Stimulated activated memory B cell treated with anti-CD40 and anti-IgM and Interleukin-4, amounts not matched to agents 10 μg/mL and 1 μg/mL and 100 μg/mL, for 72 hours (primary cell): ENCODE measurements at regions not wholly inside any gene's neighbourhood (a gene's known extent, or its start where the extent isn't known, plus 50 kb on each side); places are given as distances from the start of the nearest gene placed in this dataset.

ENCODE experiments used
- ATAC-seq: fragments of 150-1000 bp; cut with Tn5 transposase; 2 replicates; pipeline ENCODE4 v1.10.0; 2021
- H3K27ac Mint-ChIP-seq: one replicate; pipeline ENCODE4 v1.8.0; 2022; ENCODE audit warnings: mild to moderate bottlenecking, mixed read lengths
- H3K27me3 Mint-ChIP-seq: one replicate; pipeline ENCODE4 v1.8.0; 2022; ENCODE audit warnings: mixed read lengths
- H3K36me3 Mint-ChIP-seq: one replicate; pipeline ENCODE4 v1.8.0; 2022; ENCODE audit warnings: mixed read lengths
- H3K4me1 Mint-ChIP-seq: one replicate; pipeline ENCODE4 v1.8.0; 2022; ENCODE audit warnings: mixed read lengths
- H3K4me3 Mint-ChIP-seq: one replicate; pipeline ENCODE4 v1.8.0; 2022; ENCODE audit warnings: mild to moderate bottlenecking, moderate library complexity, mixed read lengths
- H3K9me3 Mint-ChIP-seq: one replicate; pipeline ENCODE4 v1.8.0; 2022; ENCODE audit warnings: mixed read lengths

GRCh38 chr2:182577816-182578215 lies 138.2 kb upstream of the DNAJC10 start:
- Mint-ChIP-seq H3K27me3 (no peaks in the 10 kb centered on the region), H3K4me1 (no peaks in the 10 kb centered on the region), H3K4me3 (no peak overlapping the region), H3K27ac (no peak overlapping the region), H3K36me3 (no peaks in the 10 kb centered on the region), H3K9me3 (no peaks in the 10 kb centered on the region)
- no peak for ATAC-seq

- Mint-ChIP-seq H3K27me3 (no peaks in the 10 kb centered on the region), H3K4me3 (no peak overlapping the region), H3K4me1 (no peaks in the 10 kb centered on the region), H3K36me3 (no peaks in the 10 kb centered on the region), H3K27ac (no peak overlapping the region), H3K9me3 (no peaks in the 10 kb centered on the region)
- ATAC-seq = no peak
Observed at GRCh38 chr2:182581196-182581935, 134.7 kb upstream of the DNAJC10 start.

- no peaks in the 10 kb centered on the region for H3K4me1 Mint-ChIP-seq
- H3K36me3 Mint-ChIP-seq = no peaks in the 10 kb centered on the region
- peak; percentile 27 for ATAC-seq
- H3K27ac Mint-ChIP-seq = no peak overlapping the region
- H3K9me3 Mint-ChIP-seq = no peaks in the 10 kb centered on the region
- peaks cover 9% of the 10 kb centered on the region for H3K27me3 Mint-ChIP-seq
- no peak overlapping the region for H3K4me3 Mint-ChIP-seq
Observed at GRCh38 chr2:182584462-182584861, 131.6 kb upstream of the DNAJC10 start.

- no peak for ATAC-seq
- H3K27me3 Mint-ChIP-seq = peaks cover 9% of the 10 kb centered on the region
- no peak overlapping the region for H3K4me3 Mint-ChIP-seq
- no peaks in the 10 kb centered on the region for H3K4me1 Mint-ChIP-seq
- H3K36me3 Mint-ChIP-seq = no peaks in the 10 kb centered on the region
- no peaks in the 10 kb centered on the region for H3K9me3 Mint-ChIP-seq
- H3K27ac Mint-ChIP-seq = no peak overlapping the region
Observed at GRCh38 chr2:182585001-182585400, 131.1 kb upstream of the DNAJC10 start.

GRCh38 chr2:182585430-182585829 lies 130.6 kb upstream of the DNAJC10 start:
- Mint-ChIP-seq H3K27me3 (peaks cover 9% of the 10 kb centered on the region), H3K4me1 (no peaks in the 10 kb centered on the region), H3K27ac (no peak overlapping the region), H3K9me3 (no peaks in the 10 kb centered on the region), H3K36me3 (no peaks in the 10 kb centered on the region), H3K4me3 (no peak overlapping the region)
- ATAC-seq = no peak

GRCh38 chr2:182586426-182586825 lies 129.6 kb upstream of the DNAJC10 start:
- Mint-ChIP-seq H3K27ac (no peak overlapping the region), H3K9me3 (no peaks in the 10 kb centered on the region), H3K36me3 (no peaks in the 10 kb centered on the region), H3K4me3 (no peak overlapping the region), H3K4me1 (no peaks in the 10 kb centered on the region), H3K27me3 (peaks cover 9% of the 10 kb centered on the region)
- ATAC-seq = no peak

GRCh38 chr2:182587831-182588230 lies 128.2 kb upstream of the DNAJC10 start:
- H3K27me3 Mint-ChIP-seq = peaks cover 9% of the 10 kb centered on the region
- ATAC-seq = no peak
- H3K4me3 Mint-ChIP-seq = no peak overlapping the region
- H3K9me3 Mint-ChIP-seq = no peaks in the 10 kb centered on the region
- H3K36me3 Mint-ChIP-seq = no peaks in the 10 kb centered on the region
- H3K4me1 Mint-ChIP-seq = no peaks in the 10 kb centered on the region
- H3K27ac Mint-ChIP-seq = no peak overlapping the region

GRCh38 chr2:182589121-182589520 lies 126.9 kb upstream of the DNAJC10 start:
- H3K4me1 Mint-ChIP-seq = no peaks in the 10 kb centered on the region
- no peaks in the 10 kb centered on the region for H3K36me3 Mint-ChIP-seq
- no peak overlapping the region for H3K27ac Mint-ChIP-seq
- no peak overlapping the region for H3K4me3 Mint-ChIP-seq
- no peak for ATAC-seq
- H3K9me3 Mint-ChIP-seq = no peaks in the 10 kb centered on the region
- H3K27me3 Mint-ChIP-seq = peaks cover 9% of the 10 kb centered on the region

GRCh38 chr2:182591774-182592173 lies 124.3 kb upstream of the DNAJC10 start:
- H3K36me3 Mint-ChIP-seq = no peaks in the 10 kb centered on the region

GRCh38 chr2:182592691-182593393 lies 123.2 kb upstream of the DNAJC10 start:
- Mint-ChIP-seq H3K36me3 (no peaks in the 10 kb centered on the region), H3K27me3 (peaks cover 26% of the 10 kb centered on the region), H3K27ac (no peak overlapping the region), H3K4me3 (no peak overlapping the region), H3K4me1 (no peaks in the 10 kb centered on the region), H3K9me3 (no peaks in the 10 kb centered on the region)
- ATAC-seq = no peak

More at GRCh38 chr2:182591774-182592173, 124.3 kb upstream of the DNAJC10 start:
- Mint-ChIP-seq H3K4me3 (no peak overlapping the region), H3K4me1 (no peaks in the 10 kb centered on the region), H3K9me3 (no peaks in the 10 kb centered on the region), H3K27ac (no peak overlapping the region), H3K27me3 (peaks cover 17% of the 10 kb centered on the region)
- ATAC-seq = no peak

GRCh38 chr2:182593394-182593975 lies 122.6 kb upstream of the DNAJC10 start:
- ATAC-seq = no peak
- H3K4me1 Mint-ChIP-seq = no peaks in the 10 kb centered on the region
- no peak overlapping the region for H3K4me3 Mint-ChIP-seq
- no peak overlapping the region for H3K27ac Mint-ChIP-seq
- peaks cover 26% of the 10 kb centered on the region for H3K27me3 Mint-ChIP-seq
- H3K36me3 Mint-ChIP-seq = no peaks in the 10 kb centered on the region
- no peaks in the 10 kb centered on the region for H3K9me3 Mint-ChIP-seq

- no peak for ATAC-seq
- Mint-ChIP-seq H3K4me3 (no peak overlapping the region), H3K27me3 (peaks cover 19% of the 10 kb centered on the region), H3K9me3 (no peaks in the 10 kb centered on the region), H3K27ac (no peak overlapping the region), H3K36me3 (no peaks in the 10 kb centered on the region), H3K4me1 (no peaks in the 10 kb centered on the region)
Observed at GRCh38 chr2:182594286-182594685, 121.8 kb upstream of the DNAJC10 start.

GRCh38 chr2:182595650-182596049 lies 120.4 kb upstream of the DNAJC10 start:
- no peak overlapping the region for H3K27ac Mint-ChIP-seq
- no peaks in the 10 kb centered on the region for H3K36me3 Mint-ChIP-seq
- H3K4me1 Mint-ChIP-seq = no peaks in the 10 kb centered on the region
- H3K4me3 Mint-ChIP-seq = no peak overlapping the region
- H3K27me3 Mint-ChIP-seq = peaks cover 17% of the 10 kb centered on the region
- no peaks in the 10 kb centered on the region for H3K9me3 Mint-ChIP-seq
- ATAC-seq = no peak

- Mint-ChIP-seq H3K4me1 (no peaks in the 10 kb centered on the region), H3K9me3 (no peaks in the 10 kb centered on the region), H3K27me3 (peaks cover 17% of the 10 kb centered on the region), H3K36me3 (no peaks in the 10 kb centered on the region), H3K4me3 (no peak overlapping the region), H3K27ac (no peak overlapping the region)
- no peak for ATAC-seq
Observed at GRCh38 chr2:182597570-182598295, 118.3 kb upstream of the DNAJC10 start.

- Mint-ChIP-seq H3K9me3 (no peaks in the 10 kb centered on the region), H3K36me3 (no peaks in the 10 kb centered on the region), H3K4me3 (no peak overlapping the region), H3K27ac (no peak overlapping the region), H3K27me3 (peaks cover 17% of the 10 kb centered on the region), H3K4me1 (no peaks in the 10 kb centered on the region)
- ATAC-seq = no peak
Observed at GRCh38 chr2:182598626-182599025, 117.4 kb upstream of the DNAJC10 start.
